ENCODE measurements at regions not wholly inside any gene's neighbourhood (a gene's known extent, or its start where the extent isn't known, plus 50 kb on each side); places are given as distances from the start of the nearest gene placed in this dataset.

DNA sequence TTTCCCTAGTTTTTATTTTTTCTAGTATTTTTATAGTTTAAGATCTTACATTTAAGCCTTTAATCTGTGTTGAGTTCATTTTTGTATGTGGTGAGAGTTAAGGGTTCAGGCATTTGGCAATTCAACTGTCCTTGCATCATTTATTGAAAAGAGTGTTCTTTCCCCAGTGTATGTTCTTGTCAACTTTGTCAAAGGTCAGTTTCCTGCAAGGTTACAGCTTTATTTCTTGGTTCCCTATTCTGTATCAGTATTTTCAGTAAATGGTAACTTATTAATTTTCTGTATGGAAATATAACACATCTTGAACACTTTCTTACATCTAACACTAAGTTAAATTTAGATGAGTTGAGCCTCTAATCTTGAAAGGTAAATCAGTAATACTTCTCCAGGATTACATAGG lies 1770.1 kb downstream of the OTOL1 start:
- no peak overlapping the region for H3K4me3 Mint-ChIP-seq
- H3K4me1 Mint-ChIP-seq = no peaks in the 10 kb centered on the region
- Histone ChIP-seq H3K9ac (ENCODE audit: extremely low read depth, low read length, poor library complexity, severe bottlenecking) (no peak overlapping the region), H3K27me3 (ENCODE audit: control insufficient read depth, insufficient read depth, low read length, poor library complexity, severe bottlenecking) (no peaks in the 10 kb centered on the region), H3K36me3 (ENCODE audit: control insufficient read depth, insufficient read depth, low read length) (no peaks in the 10 kb centered on the region), H3K4me1 (ENCODE audit: control insufficient read depth, insufficient read depth, low read length) (no peaks in the 10 kb centered on the region), H3K9me3 (ENCODE audit: control insufficient read depth, low read length) (peaks cover 5% of the 10 kb centered on the region), H3K4me3 (ENCODE audit: low read length) (no peak overlapping the region), H3K27ac (ENCODE audit: low read depth, low read length) (no peak overlapping the region)
- DNase-seq = no peak
- H3K36me3 Mint-ChIP-seq (ENCODE audit: low read depth) = no peaks in the 10 kb centered on the region
- no peak overlapping the region for H3K27ac Mint-ChIP-seq
- H3K27me3 Mint-ChIP-seq (ENCODE audit: insufficient read depth) = no peaks in the 10 kb centered on the region
- peaks cover 3% of the 10 kb centered on the region for H3K9me3 Mint-ChIP-seq
- no peak for TF ChIP-seq CTCF (conservative IDR thresholded peaks at IDR 0.05)

GRCh38 chr3:163261618-163262017 lies 1765.0 kb downstream of the OTOL1 start:
- no peaks in the 10 kb centered on the region for H3K27me3 ChIP-seq (ENCODE audit: control insufficient read depth, insufficient read depth, low read length, poor library complexity, severe bottlenecking)
- H3K4me1 Mint-ChIP-seq = no peaks in the 10 kb centered on the region
- TF ChIP-seq CTCF (conservative IDR thresholded peaks at IDR 0.05) = no peak
- no peak overlapping the region for H3K4me3 Mint-ChIP-seq
- no peaks in the 10 kb centered on the region for H3K9me3 ChIP-seq (ENCODE audit: control insufficient read depth, low read length)
- H3K27ac ChIP-seq (ENCODE audit: low read depth, low read length) = no peak overlapping the region
- no peaks in the 10 kb centered on the region for H3K4me1 ChIP-seq (ENCODE audit: control insufficient read depth, insufficient read depth, low read length)
- no peak overlapping the region for H3K4me3 ChIP-seq (ENCODE audit: low read length)
- H3K27ac Mint-ChIP-seq = no peak overlapping the region
- no peaks in the 10 kb centered on the region for H3K36me3 Mint-ChIP-seq (ENCODE audit: low read depth)
- H3K9ac ChIP-seq (ENCODE audit: extremely low read depth, low read length, poor library complexity, severe bottlenecking) = no peak overlapping the region
- DNase-seq = no peak
- H3K27me3 Mint-ChIP-seq (ENCODE audit: insufficient read depth) = no peaks in the 10 kb centered on the region
- no peaks in the 10 kb centered on the region for H3K36me3 ChIP-seq (ENCODE audit: control insufficient read depth, insufficient read depth, low read length)
- no peaks in the 10 kb centered on the region for H3K9me3 Mint-ChIP-seq

GRCh38 chr3:163261056-163261455 lies 1764.4 kb downstream of the OTOL1 start:
- H3K36me3 Mint-ChIP-seq (ENCODE audit: low read depth) = no peaks in the 10 kb centered on the region
- H3K4me1 ChIP-seq (ENCODE audit: control insufficient read depth, insufficient read depth, low read length) = no peaks in the 10 kb centered on the region
- DNase-seq = no peak
- H3K27ac Mint-ChIP-seq = no peak overlapping the region
- no peak for TF ChIP-seq CTCF (conservative IDR thresholded peaks at IDR 0.05)
- no peaks in the 10 kb centered on the region for H3K27me3 ChIP-seq (ENCODE audit: control insufficient read depth, insufficient read depth, low read length, poor library complexity, severe bottlenecking)
- no peaks in the 10 kb centered on the region for H3K4me1 Mint-ChIP-seq
- no peak overlapping the region for H3K4me3 ChIP-seq (ENCODE audit: low read length)
- H3K27ac ChIP-seq (ENCODE audit: low read depth, low read length) = no peak overlapping the region
- no peak overlapping the region for H3K4me3 Mint-ChIP-seq
- no peaks in the 10 kb centered on the region for H3K36me3 ChIP-seq (ENCODE audit: control insufficient read depth, insufficient read depth, low read length)
- H3K9me3 Mint-ChIP-seq = no peaks in the 10 kb centered on the region
- H3K27me3 Mint-ChIP-seq (ENCODE audit: insufficient read depth) = no peaks in the 10 kb centered on the region
- H3K9ac ChIP-seq (ENCODE audit: extremely low read depth, low read length, poor library complexity, severe bottlenecking) = no peak overlapping the region
- no peaks in the 10 kb centered on the region for H3K9me3 ChIP-seq (ENCODE audit: control insufficient read depth, low read length)
- 60 to 81% methylated on average over 1 to 2 of the region's 2 CpGs for WGBS, 2 experiments (ENCODE audit: insufficient coverage in 1 of 2, insufficient read length in 1 of 2)
